ENCODE measurements at regions not wholly inside any gene's neighbourhood (a gene's known extent, or its start where the extent isn't known, plus 50 kb on each side); places are given as distances from the start of the nearest gene placed in this dataset.

GRCh38 chr13:111022886-111023285 lies 92.2 kb upstream of the ARHGEF7 start:
- Histone ChIP-seq H3K36me3 (ENCODE audit: control insufficient read depth, insufficient read depth, low read length) (no peaks in the 10 kb centered on the region), H3K4me1 (ENCODE audit: control insufficient read depth, insufficient read depth, low read length, poor library complexity, severe bottlenecking) (no peaks in the 10 kb centered on the region), H3K4me3 (ENCODE audit: extremely low read depth, insufficient read depth, low read length, poor library complexity, severe bottlenecking) (no peak overlapping the region), H3K27ac (ENCODE audit: low read depth, low read length, severe bottlenecking) (no peak overlapping the region), H3K9me3 (ENCODE audit: control insufficient read depth, low read length) (peaks cover 16% of the 10 kb centered on the region)
- WGBS, 2 experiments (ENCODE audit: insufficient coverage in 2 of 2): 94 to 100% methylated on average over 4 to 5 of the region's 6 CpGs

GRCh38 chr13:111022241-111022640 lies 92.9 kb upstream of the ARHGEF7 start:
- no peak overlapping the region for H3K4me3 ChIP-seq (ENCODE audit: extremely low read depth, insufficient read depth, low read length, poor library complexity, severe bottlenecking)
- no peaks in the 10 kb centered on the region for H3K36me3 ChIP-seq (ENCODE audit: control insufficient read depth, insufficient read depth, low read length)
- H3K9me3 ChIP-seq (ENCODE audit: control insufficient read depth, low read length): peaks cover 16% of the 10 kb centered on the region
- no CpG with 5 or more reads among the region's 1 CpG for WGBS, 2 experiments (ENCODE audit: insufficient coverage in 2 of 2)
- no peak overlapping the region for H3K27ac ChIP-seq (ENCODE audit: low read depth, low read length, severe bottlenecking)
- no peaks in the 10 kb centered on the region for H3K4me1 ChIP-seq (ENCODE audit: control insufficient read depth, insufficient read depth, low read length, poor library complexity, severe bottlenecking)

- H3K9me3 ChIP-seq (ENCODE audit: control insufficient read depth, low read length): peaks cover 16% of the 10 kb centered on the region
- H3K4me1 ChIP-seq (ENCODE audit: control insufficient read depth, insufficient read depth, low read length, poor library complexity, severe bottlenecking): no peaks in the 10 kb centered on the region
- no peaks in the 10 kb centered on the region for H3K36me3 ChIP-seq (ENCODE audit: control insufficient read depth, insufficient read depth, low read length)
- no CpG with 5 or more reads among the region's 1 CpG for WGBS, 2 experiments (ENCODE audit: insufficient coverage in 2 of 2)
- no peak overlapping the region for H3K27ac ChIP-seq (ENCODE audit: low read depth, low read length, severe bottlenecking)
- no peak overlapping the region for H3K4me3 ChIP-seq (ENCODE audit: extremely low read depth, insufficient read depth, low read length, poor library complexity, severe bottlenecking)
These were observed 93.8 kb upstream of the ARHGEF7 start for GRCh38 chr13:111021270-111021669.

- H3K36me3 ChIP-seq (ENCODE audit: control insufficient read depth, insufficient read depth, low read length): no peaks in the 10 kb centered on the region
- no peak overlapping the region for H3K4me3 ChIP-seq (ENCODE audit: extremely low read depth, insufficient read depth, low read length, poor library complexity, severe bottlenecking)
- H3K9me3 ChIP-seq (ENCODE audit: control insufficient read depth, low read length): peaks cover 16% of the 10 kb centered on the region
- no peaks in the 10 kb centered on the region for H3K4me1 ChIP-seq (ENCODE audit: control insufficient read depth, insufficient read depth, low read length, poor library complexity, severe bottlenecking)
- no peak overlapping the region for H3K27ac ChIP-seq (ENCODE audit: low read depth, low read length, severe bottlenecking)
- 89 to 93% methylated on average over 4 to 6 of the region's 6 CpGs for WGBS, 2 experiments (ENCODE audit: insufficient coverage in 2 of 2)
These were observed 94.6 kb upstream of the ARHGEF7 start for GRCh38 chr13:111020546-111020945.

- WGBS, 2 experiments (ENCODE audit: insufficient coverage in 2 of 2): 92 to 100% methylated on average over 16 to 19 of the region's 24 CpGs
- H3K4me1 ChIP-seq (ENCODE audit: control insufficient read depth, insufficient read depth, low read length, poor library complexity, severe bottlenecking): no peaks in the 10 kb centered on the region
- no peak overlapping the region for H3K27ac ChIP-seq (ENCODE audit: low read depth, low read length, severe bottlenecking)
- no peak overlapping the region for H3K4me3 ChIP-seq (ENCODE audit: extremely low read depth, insufficient read depth, low read length, poor library complexity, severe bottlenecking)
- no peaks in the 10 kb centered on the region for H3K36me3 ChIP-seq (ENCODE audit: control insufficient read depth, insufficient read depth, low read length)
- H3K9me3 ChIP-seq (ENCODE audit: control insufficient read depth, low read length): peaks cover 16% of the 10 kb centered on the region
These were observed 95.1 kb upstream of the ARHGEF7 start for GRCh38 chr13:111020021-111020420.

- Histone ChIP-seq H3K4me3 (ENCODE audit: extremely low read depth, insufficient read depth, low read length, poor library complexity, severe bottlenecking) (no peak overlapping the region), H3K36me3 (ENCODE audit: control insufficient read depth, insufficient read depth, low read length) (no peaks in the 10 kb centered on the region), H3K27ac (ENCODE audit: low read depth, low read length, severe bottlenecking) (no peak overlapping the region), H3K9me3 (ENCODE audit: control insufficient read depth, low read length) (peaks cover 16% of the 10 kb centered on the region), H3K4me1 (ENCODE audit: control insufficient read depth, insufficient read depth, low read length, poor library complexity, severe bottlenecking) (no peaks in the 10 kb centered on the region)
- 92 to 97% methylated on average over 12 to 20 of the region's 26 CpGs for WGBS, 2 experiments (ENCODE audit: insufficient coverage in 2 of 2)
These were observed 97.2 kb upstream of the ARHGEF7 start for GRCh38 chr13:111017755-111018459.

- Histone ChIP-seq H3K36me3 (ENCODE audit: control insufficient read depth, insufficient read depth, low read length) (no peaks in the 10 kb centered on the region), H3K9me3 (ENCODE audit: control insufficient read depth, low read length) (no peaks in the 10 kb centered on the region), H3K4me3 (ENCODE audit: extremely low read depth, insufficient read depth, low read length, poor library complexity, severe bottlenecking) (no peak overlapping the region), H3K4me1 (ENCODE audit: control insufficient read depth, insufficient read depth, low read length, poor library complexity, severe bottlenecking) (no peaks in the 10 kb centered on the region), H3K27ac (ENCODE audit: low read depth, low read length, severe bottlenecking) (no peak overlapping the region)
- WGBS, 2 experiments (ENCODE audit: insufficient coverage in 2 of 2): 85 to 88% methylated on average over 2 of the region's 3 CpGs
These were observed 98.3 kb upstream of the ANKRD10 start for GRCh38 chr13:111013196-111013595.

- Histone ChIP-seq H3K27ac (ENCODE audit: low read depth, low read length, severe bottlenecking) (no peak overlapping the region), H3K4me1 (ENCODE audit: control insufficient read depth, insufficient read depth, low read length, poor library complexity, severe bottlenecking) (no peaks in the 10 kb centered on the region), H3K36me3 (ENCODE audit: control insufficient read depth, insufficient read depth, low read length) (no peaks in the 10 kb centered on the region), H3K9me3 (ENCODE audit: control insufficient read depth, low read length) (no peaks in the 10 kb centered on the region), H3K4me3 (ENCODE audit: extremely low read depth, insufficient read depth, low read length, poor library complexity, severe bottlenecking) (no peak overlapping the region)
- WGBS, 2 experiments (ENCODE audit: insufficient coverage in 2 of 2): 80 to 85% methylated on average over 2 of the region's 3 CpGs
These were observed 97.0 kb upstream of the ANKRD10 start for GRCh38 chr13:111011899-111012298.

GRCh38 chr13:111008351-111008750 lies 93.5 kb upstream of the ANKRD10 start:
- Histone ChIP-seq H3K9me3 (ENCODE audit: control insufficient read depth, low read length) (no peaks in the 10 kb centered on the region), H3K4me3 (ENCODE audit: extremely low read depth, insufficient read depth, low read length, poor library complexity, severe bottlenecking) (no peak overlapping the region), H3K4me1 (ENCODE audit: control insufficient read depth, insufficient read depth, low read length, poor library complexity, severe bottlenecking) (no peaks in the 10 kb centered on the region), H3K27ac (ENCODE audit: low read depth, low read length, severe bottlenecking) (no peak overlapping the region), H3K36me3 (ENCODE audit: control insufficient read depth, insufficient read depth, low read length) (no peaks in the 10 kb centered on the region)
- 83 to 90% methylated on average over 3 to 4 of the region's 6 CpGs for WGBS, 2 experiments (ENCODE audit: insufficient coverage in 2 of 2)

GRCh38 chr13:111007209-111007608 lies 92.3 kb upstream of the ANKRD10 start:
- 100% methylated on average over 1 of the region's 3 CpGs; no CpG with 5 or more reads in 1 of the 2 experiments for WGBS, 2 experiments (ENCODE audit: insufficient coverage in 2 of 2)
- no peaks in the 10 kb centered on the region for H3K36me3 ChIP-seq (ENCODE audit: control insufficient read depth, insufficient read depth, low read length)
- H3K27ac ChIP-seq (ENCODE audit: low read depth, low read length, severe bottlenecking): peak overlapping the region; percentile 47
- no peaks in the 10 kb centered on the region for H3K4me1 ChIP-seq (ENCODE audit: control insufficient read depth, insufficient read depth, low read length, poor library complexity, severe bottlenecking)
- H3K4me3 ChIP-seq (ENCODE audit: extremely low read depth, insufficient read depth, low read length, poor library complexity, severe bottlenecking): no peak overlapping the region
- no peaks in the 10 kb centered on the region for H3K9me3 ChIP-seq (ENCODE audit: control insufficient read depth, low read length)

- H3K4me3 ChIP-seq (ENCODE audit: extremely low read depth, insufficient read depth, low read length, poor library complexity, severe bottlenecking): no peak overlapping the region
- no peaks in the 10 kb centered on the region for H3K4me1 ChIP-seq (ENCODE audit: control insufficient read depth, insufficient read depth, low read length, poor library complexity, severe bottlenecking)
- no peaks in the 10 kb centered on the region for H3K9me3 ChIP-seq (ENCODE audit: control insufficient read depth, low read length)
- 60 to 70% methylated on average over 5 of the region's 13 CpGs for WGBS, 2 experiments (ENCODE audit: insufficient coverage in 2 of 2)
- H3K27ac ChIP-seq (ENCODE audit: low read depth, low read length, severe bottlenecking): peak overlapping the region; percentile 47
- H3K36me3 ChIP-seq (ENCODE audit: control insufficient read depth, insufficient read depth, low read length): no peaks in the 10 kb centered on the region
These were observed 91.7 kb upstream of the ANKRD10 start for GRCh38 chr13:111006506-111007031.

Data from mesodermal cell (in vitro differentiated cells).